ENCODE measurements at regions not wholly inside any gene's neighbourhood (a gene's known extent, or its start where the extent isn't known, plus 50 kb on each side); places are given as distances from the start of the nearest gene placed in this dataset.

GRCh38 chr3:73745526-73746191, 120.9 kb upstream of the PDZRN3 start:
- DNase-seq (ENCODE audit: low spot score) = no peak

GRCh38 chr3:73743551-73743950, 118.8 kb upstream of the PDZRN3 start:
- DNase-seq (ENCODE audit: low spot score) = no peak

GRCh38 chr3:73739791-73740453, 115.2 kb upstream of the PDZRN3 start:
- DNase-seq (ENCODE audit: low spot score) = no peak

- DNase-seq (ENCODE audit: low spot score) = no peak
Observed at GRCh38 chr3:73738711-73739110, 114.0 kb upstream of the PDZRN3 start.

- no peak for DNase-seq (ENCODE audit: low spot score)
Observed at GRCh38 chr3:73734211-73735089, 109.7 kb upstream of the PDZRN3 start.

- DNase-seq (ENCODE audit: low spot score) = no peak
Observed at GRCh38 chr3:73733746-73734145, 109.0 kb upstream of the PDZRN3 start.

- no peak for DNase-seq (ENCODE audit: low spot score)
Observed at GRCh38 chr3:73729969-73730440, 105.3 kb upstream of the PDZRN3 start.

GRCh38 chr3:73727854-73728253, 103.1 kb upstream of the PDZRN3 start:
- no peak for DNase-seq (ENCODE audit: low spot score)

GRCh38 chr3:73727117-73727821, 102.5 kb upstream of the PDZRN3 start:
- DNase-seq (ENCODE audit: low spot score) = no peak

GRCh38 chr3:73723596-73723995, 98.9 kb upstream of the PDZRN3 start:
- no peak for DNase-seq (ENCODE audit: low spot score)

- DNase-seq (ENCODE audit: low spot score) = no peak
Observed at GRCh38 chr3:73719861-73720260, 95.1 kb upstream of the PDZRN3 start.

GRCh38 chr3:73719413-73719851, 94.7 kb upstream of the PDZRN3 start:
- DNase-seq (ENCODE audit: low spot score) = no peak

GRCh38 chr3:73718326-73719110, 93.8 kb upstream of the PDZRN3 start:
- DNase-seq (ENCODE audit: low spot score) = no peak

GRCh38 chr3:73716418-73716817, 91.7 kb upstream of the PDZRN3 start:
- DNase-seq (ENCODE audit: low spot score) = no peak

GRCh38 chr3:73710340-73710739, 85.6 kb upstream of the PDZRN3 start:
- DNase-seq (ENCODE audit: low spot score) = no peak

GRCh38 chr3:73709712-73710111, 85.0 kb upstream of the PDZRN3 start:
- DNase-seq (ENCODE audit: low spot score) = no peak

- no peak for DNase-seq (ENCODE audit: low spot score)
Observed at GRCh38 chr3:73708956-73709355, 84.2 kb upstream of the PDZRN3 start.

GRCh38 chr3:73707772-73708171, 83.0 kb upstream of the PDZRN3 start:
- DNase-seq (ENCODE audit: low spot score) = no peak

GRCh38 chr3:73706771-73707170, 82.0 kb upstream of the PDZRN3 start:
- no peak for DNase-seq (ENCODE audit: low spot score)

GRCh38 chr3:73705792-73706191, 81.1 kb upstream of the PDZRN3 start:
- no peak for DNase-seq (ENCODE audit: low spot score)

GRCh38 chr3:73699327-73699726, 74.6 kb upstream of the PDZRN3 start:
- DNase-seq (ENCODE audit: low spot score) = no peak
